Small intestine (tissue), 7 donors: ENCODE measurements at regions not wholly inside any gene's neighbourhood (a gene's known extent, or its start where the extent isn't known, plus 50 kb on each side); places are given as distances from the start of the nearest gene placed in this dataset.

ENCODE experiments used
- DNase-seq, 2 donors: peaks; one replicate each; pipeline versions ENCODE4 v3.0.0 to v3.0.0-alpha.2; 2013
- FAIRE-seq: peaks from 2 replicates; lab custom pipeline; 2012; peaks lifted over from hg19 to GRCh38; lab: Jason Lieb, UNC
- H3K27ac ChIP-seq, 3 donors: one replicate each; pipeline ENCODE4 v1.5.1; 2013; ENCODE audit warnings: low read length in 2 of 3, mild to moderate bottlenecking in 2 of 3, control low read depth in 1 of 3, inconsistent platforms in 1 of 3, low read depth in 1 of 3, moderate library complexity in 1 of 3
- H3K27me3 ChIP-seq, 3 donors: one replicate each; pipeline ENCODE4 v1.6.1; 2013; ENCODE audit warnings: low read length in 3 of 3, inconsistent platforms in 1 of 3; ENCODE audit not compliant: control insufficient read depth in 3 of 3, insufficient read depth in 3 of 3
- H3K36me3 ChIP-seq, 3 donors: one replicate each; pipeline ENCODE4 v1.6.1; 2013; ENCODE audit warnings: low read length in 3 of 3, inconsistent platforms in 1 of 3, low read depth in 1 of 3, mild to moderate bottlenecking in 1 of 3, moderate library complexity in 1 of 3; ENCODE audit not compliant: control insufficient read depth in 3 of 3, insufficient read depth in 2 of 3
- H3K4me1 ChIP-seq, 3 donors: one replicate each; pipeline ENCODE4 v1.6.1; 2013; ENCODE audit warnings: low read length in 2 of 3, inconsistent platforms in 1 of 3, low read depth in 1 of 3, mild to moderate bottlenecking in 1 of 3, moderate library complexity in 1 of 3; ENCODE audit not compliant: control insufficient read depth in 3 of 3, insufficient read depth in 2 of 3
- H3K4me3 ChIP-seq, 3 donors: one replicate each; pipeline ENCODE4 v1.5.1; 2013; ENCODE audit warnings: low read length in 3 of 3, control low read depth in 1 of 3, inconsistent platforms in 1 of 3, low read depth in 1 of 3, mild to moderate bottlenecking in 1 of 3, moderate library complexity in 1 of 3
- H3K9me3 ChIP-seq, 2 donors: one replicate each; pipeline ENCODE4 v1.6.1; 2013; ENCODE audit warnings: low read depth in 1 of 2, low read length in 1 of 2; ENCODE audit not compliant: control insufficient read depth in 2 of 2, insufficient read depth in 1 of 2
- WGBS, 3 donors: extraction: QIAGEN DNeasy Blood & Tissue Kit; methylation state at CpG; one replicate each; pipeline ENCODE4 v1.1.7; 2013; 5-methylcytosine and 5-hydroxymethylcytosine counted together
- donor health status: healthy with polysubstance abuse.
- donor health status: control.
- donor health status: control.
- donor health status: Bipolar disorder and iron deficiency.
- donor health status: healthy.

- 66 to 75% (median 67%) methylated on average over 24 of the region's 24 CpGs for WGBS, 3 donors
- FAIRE-seq, result no peak
- H3K36me3 ChIP-seq, result no peaks in the 10 kb centered on the region
- peak in 1 of 2 donors; percentile 12 for DNase-seq
- H3K27ac ChIP-seq, result no peak overlapping the region
- H3K9me3 ChIP-seq, result no peaks in the 10 kb centered on the region
- no peak overlapping the region for H3K4me3 ChIP-seq
- H3K4me1 ChIP-seq, result no peaks in the 10 kb centered on the region
- H3K27me3 ChIP-seq, result peaks cover 0 to 4% (median 4%) of the 10 kb centered on the region in 3 donors
These were observed 109.5 kb upstream of the ADRA2C start for GRCh38 chr4:3656416-3657356.

DNA sequence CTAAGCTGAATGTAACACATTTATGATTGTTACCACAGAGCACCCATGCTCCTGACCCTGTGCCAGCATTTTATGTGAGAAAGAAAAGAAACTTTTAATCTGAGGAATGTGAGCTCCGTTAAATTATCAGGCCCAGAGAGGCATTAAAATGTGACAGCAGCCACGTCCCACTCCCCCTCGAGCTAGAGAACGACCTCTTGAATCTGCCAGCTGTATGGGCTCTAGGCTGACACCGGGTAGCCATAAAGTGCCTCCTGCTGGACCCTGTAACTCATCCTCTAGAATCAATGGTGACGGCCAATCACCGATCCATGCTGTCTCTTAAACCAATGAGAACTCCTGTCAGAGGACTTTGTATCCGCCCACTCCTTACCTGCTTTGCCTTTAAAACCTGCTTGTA is 110.2 kb upstream of the ADRA2C start:
- DNase-seq (no peak), FAIRE-seq (no peak)
- H3K36me3 ChIP-seq, result no peaks in the 10 kb centered on the region
- peaks cover 0 to 4% (median 3%) of the 10 kb centered on the region in 3 donors for H3K27me3 ChIP-seq
- H3K9me3 ChIP-seq, result no peaks in the 10 kb centered on the region
- H3K4me1 ChIP-seq, result no peaks in the 10 kb centered on the region
- H3K4me3 ChIP-seq, result no peak overlapping the region
- H3K27ac ChIP-seq, result no peak overlapping the region
- WGBS, 3 donors, result 26 to 40% (median 35%) methylated on average over 8 of the region's 8 CpGs

DNA sequence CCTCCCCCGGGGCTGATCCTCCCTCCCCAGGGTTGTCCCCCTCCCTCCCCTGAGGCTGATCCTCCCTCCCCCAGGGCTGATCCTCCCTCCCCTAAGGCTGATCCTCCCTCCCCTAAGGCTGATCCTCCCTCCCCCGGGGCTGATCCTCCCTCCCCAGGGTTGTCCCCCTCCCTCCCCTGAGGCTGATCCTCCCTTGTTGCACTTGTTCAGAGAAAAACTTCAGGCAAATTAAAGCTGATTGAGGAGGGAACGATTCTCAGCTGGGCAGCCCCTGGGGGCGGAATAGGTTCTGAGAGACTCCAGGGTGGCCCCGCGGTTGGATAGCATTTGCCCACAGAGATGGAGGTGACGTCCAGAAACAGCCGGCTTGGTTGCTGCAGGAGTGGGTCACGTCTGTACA is 110.7 kb upstream of the ADRA2C start:
- DNase-seq, result no peak
- Histone ChIP-seq H3K36me3 (no peaks in the 10 kb centered on the region), H3K4me3 (no peak overlapping the region), H3K9me3 (no peaks in the 10 kb centered on the region), H3K27ac (no peak overlapping the region), H3K27me3 (peaks cover 2 to 4% (median 3%) of the 10 kb centered on the region in 3 donors), H3K4me1 (no peaks in the 10 kb centered on the region)
- 37 to 56% (median 46%) methylated on average over 8 to 9 of the region's 9 CpGs for WGBS, 3 donors
- FAIRE-seq, result no peak

GRCh38 chr4:3654036-3654807 is 112.0 kb upstream of the ADRA2C start:
- FAIRE-seq, result no peak
- Histone ChIP-seq H3K36me3 (no peaks in the 10 kb centered on the region), H3K27ac (no peak overlapping the region), H3K4me3 (no peak overlapping the region), H3K27me3 (peaks cover 2 to 4% (median 3%) of the 10 kb centered on the region in 3 donors), H3K4me1 (no peaks in the 10 kb centered on the region), H3K9me3 (no peaks in the 10 kb centered on the region)
- no peak for DNase-seq
- 78 to 84% (median 81%) methylated on average over 30 of the region's 30 CpGs for WGBS, 3 donors

- FAIRE-seq, result no peak
- Histone ChIP-seq H3K9me3 (no peaks in the 10 kb centered on the region), H3K4me3 (no peak overlapping the region), H3K36me3 (no peaks in the 10 kb centered on the region), H3K4me1 (no peaks in the 10 kb centered on the region), H3K27me3 (peaks cover 3 to 4% (median 3%) of the 10 kb centered on the region in 3 donors), H3K27ac (no peak overlapping the region)
- 82 to 86% (median 84%) methylated on average over 14 of the region's 14 CpGs for WGBS, 3 donors
- DNase-seq, result no peak
These were observed 113.6 kb upstream of the ADRA2C start for GRCh38 chr4:3652586-3652985.

DNA sequence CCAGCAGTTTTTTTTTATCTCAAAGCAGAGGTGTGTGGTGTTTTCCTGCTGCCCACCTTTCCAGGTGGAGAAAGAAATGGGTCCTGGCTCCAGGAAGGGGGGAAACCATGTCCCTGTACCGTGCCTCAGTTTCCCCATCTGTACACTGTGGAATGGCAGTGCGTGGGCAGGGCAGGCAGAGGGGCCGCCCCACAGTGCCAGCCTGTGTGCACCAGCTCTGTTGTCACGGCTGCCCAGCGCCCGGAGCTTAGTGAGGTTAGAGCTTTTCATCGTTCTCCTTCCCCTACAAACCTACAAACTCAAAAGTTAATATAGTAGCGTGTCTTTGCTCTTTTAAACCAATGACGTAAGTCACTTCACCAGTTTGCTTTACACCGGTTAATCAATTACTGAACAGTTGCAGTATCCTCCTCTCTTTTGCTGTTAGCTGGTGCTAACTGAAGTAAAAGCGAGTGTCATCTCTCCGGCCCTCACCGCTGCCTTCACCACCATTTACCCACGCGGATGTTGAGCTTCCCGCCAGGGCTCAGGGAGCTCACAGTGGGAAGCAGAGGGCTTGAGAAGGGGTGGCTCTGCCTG is 114.8 kb upstream of the ADRA2C start:
- Histone ChIP-seq H3K36me3 (no peaks in the 10 kb centered on the region), H3K9me3 (no peaks in the 10 kb centered on the region), H3K4me1 (no peaks in the 10 kb centered on the region), H3K4me3 (no peak overlapping the region), H3K27ac (no peak overlapping the region), H3K27me3 (peaks cover 0 to 4% (median 3%) of the 10 kb centered on the region in 3 donors)
- FAIRE-seq (no peak), DNase-seq (peak in 1 of 2 donors; percentile 21)
- WGBS, 3 donors, result 55 to 75% (median 59%) methylated on average over 16 of the region's 16 CpGs

- Histone ChIP-seq H3K27ac (no peak overlapping the region), H3K36me3 (no peaks in the 10 kb centered on the region), H3K4me3 (no peak overlapping the region), H3K4me1 (no peaks in the 10 kb centered on the region), H3K9me3 (no peaks in the 10 kb centered on the region), H3K27me3 (peaks cover 0 to 4% (median 0%) of the 10 kb centered on the region in 3 donors)
- FAIRE-seq, result no peak
- WGBS, 3 donors, result 82 to 88% (median 84%) methylated on average over 16 of the region's 16 CpGs
- no peak for DNase-seq
These were observed 116.7 kb upstream of the ADRA2C start for GRCh38 chr4:3649491-3649890.

GRCh38 chr4:3648731-3649130 is 116.5 kb upstream of the LRPAP1 start:
- Histone ChIP-seq H3K4me3 (no peak overlapping the region), H3K36me3 (no peaks in the 10 kb centered on the region), H3K4me1 (no peaks in the 10 kb centered on the region), H3K9me3 (no peaks in the 10 kb centered on the region), H3K27me3 (peaks cover 0 to 4% (median 0%) of the 10 kb centered on the region in 3 donors), H3K27ac (no peak overlapping the region)
- DNase-seq (no peak), FAIRE-seq (no peak)
- 77 to 81% (median 78%) methylated on average over 17 of the region's 17 CpGs for WGBS, 3 donors
